ENCODE measurements at regions not wholly inside any gene's neighbourhood (a gene's known extent, or its start where the extent isn't known, plus 50 kb on each side); places are given as distances from the start of the nearest gene placed in this dataset.

GRCh38 chr1:244242446-244242845 is 191.4 kb downstream of the ZBTB18 start:
- H3K79me2 ChIP-seq (replicated peaks; ENCODE audit: insufficient read depth, low read length): no peaks in the 10 kb centered on the region
- no peaks in the 10 kb centered on the region for H4K20me1 ChIP-seq (ENCODE audit: insufficient read depth)
- TF ChIP-seq SMC3 (conservative IDR thresholded peaks at IDR 0.05; ENCODE audit: poor library complexity) (no peak), EZH2 (IDR thresholded peaks at IDR 0.05; ENCODE audit: borderline replicate concordance, insufficient read depth, low read length, poor library complexity, severe bottlenecking) (no peak), RAD21 (conservative IDR thresholded peaks at IDR 0.05) (no peak), REST (IDR thresholded peaks at IDR 0.05; ENCODE audit: borderline replicate concordance) (no peak), EP300 (conservative IDR thresholded peaks at IDR 0.05; ENCODE audit: poor library complexity, severe bottlenecking) (no peak), TAF1 (IDR thresholded peaks at IDR 0.05; ENCODE audit: low read depth) (no peak), MXI1 (conservative IDR thresholded peaks at IDR 0.05; ENCODE audit: poor library complexity, severe bottlenecking) (no peak), CTCF (IDR thresholded peaks at IDR 0.05; ENCODE audit: poor library complexity, severe bottlenecking) (no peak), POLR2AphosphoS5 (IDR thresholded peaks at IDR 0.05) (no peak)
- H3K9ac ChIP-seq (ENCODE audit: low read length): no peak overlapping the region
- no peak overlapping the region for H3K27ac ChIP-seq (ENCODE audit: low read length)
- H3K9me3 ChIP-seq (ENCODE audit: low read length): no peaks in the 10 kb centered on the region
- H2AFZ ChIP-seq (ENCODE audit: low read depth, low read length): no peak overlapping the region
- no peaks in the 10 kb centered on the region for H3F3A ChIP-seq (ENCODE audit: insufficient read depth, low read length, poor library complexity, severe bottlenecking)
- H3K9me2 ChIP-seq (ENCODE audit: insufficient read depth, low read length): no peaks in the 10 kb centered on the region
- no peaks in the 10 kb centered on the region for H3K27me3 ChIP-seq (ENCODE audit: insufficient read depth, low read depth, low read length)
- H3K4me3 ChIP-seq (ENCODE audit: low read length): no peak overlapping the region
- no peak overlapping the region for H3K4me2 ChIP-seq (ENCODE audit: low read length)
- no peaks in the 10 kb centered on the region for H3K36me3 ChIP-seq (ENCODE audit: insufficient read depth, low read length)

- no peaks in the 10 kb centered on the region for H3K27me3 ChIP-seq (ENCODE audit: insufficient read depth, low read depth, low read length)
- no peak overlapping the region for H3K27ac ChIP-seq (ENCODE audit: low read length)
- no peaks in the 10 kb centered on the region for H3K36me3 ChIP-seq (ENCODE audit: insufficient read depth, low read length)
- H3K4me2 ChIP-seq (ENCODE audit: low read length): no peak overlapping the region
- no peak overlapping the region for H3K4me3 ChIP-seq (ENCODE audit: low read length)
- no peaks in the 10 kb centered on the region for H3F3A ChIP-seq (ENCODE audit: insufficient read depth, low read length, poor library complexity, severe bottlenecking)
- no peaks in the 10 kb centered on the region for H3K9me3 ChIP-seq (ENCODE audit: low read length)
- H3K79me2 ChIP-seq (replicated peaks; ENCODE audit: insufficient read depth, low read length): no peaks in the 10 kb centered on the region
- TF ChIP-seq EP300 (conservative IDR thresholded peaks at IDR 0.05; ENCODE audit: poor library complexity, severe bottlenecking) (no peak), TAF1 (IDR thresholded peaks at IDR 0.05; ENCODE audit: low read depth) (no peak), MXI1 (conservative IDR thresholded peaks at IDR 0.05; ENCODE audit: poor library complexity, severe bottlenecking) (no peak), REST (IDR thresholded peaks at IDR 0.05; ENCODE audit: borderline replicate concordance) (no peak), SMC3 (conservative IDR thresholded peaks at IDR 0.05; ENCODE audit: poor library complexity) (no peak), POLR2AphosphoS5 (IDR thresholded peaks at IDR 0.05) (no peak), RAD21 (conservative IDR thresholded peaks at IDR 0.05) (no peak), EZH2 (IDR thresholded peaks at IDR 0.05; ENCODE audit: borderline replicate concordance, insufficient read depth, low read length, poor library complexity, severe bottlenecking) (no peak), CTCF (IDR thresholded peaks at IDR 0.05; ENCODE audit: poor library complexity, severe bottlenecking) (no peak)
- no peaks in the 10 kb centered on the region for H4K20me1 ChIP-seq (ENCODE audit: insufficient read depth)
- H3K9me2 ChIP-seq (ENCODE audit: insufficient read depth, low read length): no peaks in the 10 kb centered on the region
- no peak overlapping the region for H3K9ac ChIP-seq (ENCODE audit: low read length)
- no peak overlapping the region for H2AFZ ChIP-seq (ENCODE audit: low read depth, low read length)
Measured at GRCh38 chr1:244246334-244246733, 195.3 kb downstream of the ZBTB18 start.
